Endothelial cell of umbilical vein (primary cell): ENCODE measurements at regions not wholly inside any gene's neighbourhood (a gene's known extent, or its start where the extent isn't known, plus 50 kb on each side); places are given as distances from the start of the nearest gene placed in this dataset.

Experiments used
- EZH2 ChIP-seq: IDR thresholded peaks from 2 replicates; pipeline ENCODE4 v1.6.1; 2012; ENCODE audit warnings: borderline replicate concordance, low read depth, mild to moderate bottlenecking, moderate library complexity, low read length, inconsistent platforms; ENCODE audit not compliant: severe bottlenecking
- TF ChIP-seq, protein P1 (sequence below), 2 donors: IDR thresholded peaks; 1 replicate in 1 of 2; 2 replicates in 1 of 2; pipeline ENCODE4 v1.5.1; 2011; ENCODE audit warnings: low read length in 2 of 2, mild to moderate bottlenecking in 2 of 2, moderate library complexity in 2 of 2, control low read depth in 1 of 2, inconsistent platforms in 1 of 2, low read depth in 1 of 2; ENCODE audit not compliant: insufficient read depth in 1 of 2; ENCODE audit errors: extremely low read depth in 1 of 2

DNA sequence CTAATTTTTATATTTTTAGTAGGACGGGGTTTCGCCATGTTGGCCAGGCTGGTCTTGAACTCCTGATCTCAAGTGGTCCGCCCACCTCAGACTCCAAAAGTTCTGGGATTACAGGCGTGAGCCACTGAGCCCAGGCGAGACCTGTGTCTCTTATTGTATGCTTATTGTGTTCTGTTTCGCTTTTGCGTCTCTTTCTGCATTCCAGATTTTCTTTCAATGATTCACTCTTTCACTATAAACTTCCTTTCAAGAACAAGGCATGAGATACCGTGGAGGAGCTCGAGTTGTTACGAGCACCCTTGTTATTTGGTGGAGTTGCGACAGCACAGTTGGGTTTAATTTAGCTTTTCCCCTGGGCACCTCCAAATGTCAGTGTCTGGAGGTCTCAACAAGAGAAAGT is 366.7 kb upstream of the FAT1 start:
- no peak for TF ChIP-seq EZH2
- TF ChIP-seq, protein P1, sequence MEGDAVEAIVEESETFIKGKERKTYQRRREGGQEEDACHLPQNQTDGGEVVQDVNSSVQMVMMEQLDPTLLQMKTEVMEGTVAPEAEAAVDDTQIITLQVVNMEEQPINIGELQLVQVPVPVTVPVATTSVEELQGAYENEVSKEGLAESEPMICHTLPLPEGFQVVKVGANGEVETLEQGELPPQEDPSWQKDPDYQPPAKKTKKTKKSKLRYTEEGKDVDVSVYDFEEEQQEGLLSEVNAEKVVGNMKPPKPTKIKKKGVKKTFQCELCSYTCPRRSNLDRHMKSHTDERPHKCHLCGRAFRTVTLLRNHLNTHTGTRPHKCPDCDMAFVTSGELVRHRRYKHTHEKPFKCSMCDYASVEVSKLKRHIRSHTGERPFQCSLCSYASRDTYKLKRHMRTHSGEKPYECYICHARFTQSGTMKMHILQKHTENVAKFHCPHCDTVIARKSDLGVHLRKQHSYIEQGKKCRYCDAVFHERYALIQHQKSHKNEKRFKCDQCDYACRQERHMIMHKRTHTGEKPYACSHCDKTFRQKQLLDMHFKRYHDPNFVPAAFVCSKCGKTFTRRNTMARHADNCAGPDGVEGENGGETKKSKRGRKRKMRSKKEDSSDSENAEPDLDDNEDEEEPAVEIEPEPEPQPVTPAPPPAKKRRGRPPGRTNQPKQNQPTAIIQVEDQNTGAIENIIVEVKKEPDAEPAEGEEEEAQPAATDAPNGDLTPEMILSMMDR (IDR thresholded peaks at IDR 0.05; ENCODE audit: extremely low read depth in 1 of 2, insufficient read depth in 1 of 2, low read depth in 1 of 2, low read length in 2 of 2), result no peak
